ENCODE measurements at regions not wholly inside any gene's neighbourhood (a gene's known extent, or its start where the extent isn't known, plus 50 kb on each side); places are given as distances from the start of the nearest gene placed in this dataset.

DNA sequence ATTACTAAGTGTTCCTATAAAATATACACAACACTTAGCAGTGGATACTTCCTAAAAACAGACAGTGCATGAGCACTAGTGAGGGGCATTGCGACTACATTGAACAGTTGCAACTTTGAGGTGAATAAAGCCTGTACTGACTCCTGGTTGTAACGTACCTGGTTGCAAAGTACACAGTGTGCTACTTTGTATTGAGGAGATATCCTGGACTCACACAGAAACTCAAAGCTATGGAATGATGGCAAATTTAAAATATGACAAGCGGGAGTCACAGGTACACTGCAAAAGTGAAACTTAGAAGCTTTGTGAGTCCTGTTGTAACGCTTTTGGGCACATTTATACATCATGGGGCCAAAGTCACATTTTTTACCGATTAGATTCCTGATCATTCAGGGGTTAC lies 55.6 kb upstream of the HLA-A start:
- POLR2A ChIA-PET: no interaction called here
- no peak overlapping the region for H3K27ac ChIP-seq (ENCODE audit: low read depth in 2 of 2, low read length in 1 of 2)
- no peaks in the 10 kb centered on the region for H4K20me1 ChIP-seq (ENCODE audit: insufficient read depth)
- H3K9me3 ChIP-seq: no peaks in the 10 kb centered on the region
- no peaks in the 10 kb centered on the region for H3F3A ChIP-seq (replicated peaks; ENCODE audit: insufficient read depth)
- no peak for DNase-seq
- no peak overlapping the region for H3K9ac ChIP-seq
- no peaks in the 10 kb centered on the region for H3K79me2 ChIP-seq (ENCODE audit: insufficient read depth)
- H2AFZ ChIP-seq (ENCODE audit: low read depth): no peak overlapping the region
- H3K36me3 ChIP-seq (replicated peaks in 1 of 2; ENCODE audit: control insufficient read depth in 1 of 2, insufficient read depth in 2 of 2, low read length in 1 of 2): no peaks in the 10 kb centered on the region
- no peaks in the 10 kb centered on the region for H3K9me2 ChIP-seq
- CTCF ChIA-PET: no interaction called here
- H3K4me1 ChIP-seq (ENCODE audit: control insufficient read depth in 1 of 2, insufficient read depth in 2 of 2, low read depth in 1 of 2, low read length in 1 of 2): no peaks in the 10 kb centered on the region; a peak in 1 of 4 replicates
- H3K4me3 ChIP-seq (ENCODE audit: low read depth in 2 of 2, low read length in 1 of 2): no peak overlapping the region
- TF ChIP-seq JUND (IDR thresholded peaks at IDR 0.05) (no peak), MXI1 (IDR thresholded peaks at IDR 0.05; ENCODE audit: low read depth, low read length) (no peak), ELF1 (IDR thresholded peaks at IDR 0.05) (no peak), IRF3 (IDR thresholded peaks at IDR 0.05; ENCODE audit: low read depth, low read length) (no peak), GABPA (IDR thresholded peaks at IDR 0.05; ENCODE audit: low read depth) (no peak)
- 43% methylated on average over 5 of the region's 5 CpGs for WGBS (ENCODE audit: low lambda C conversion rate)
- H3K4me2 ChIP-seq: no peak overlapping the region
- no peaks in the 10 kb centered on the region for H3K27me3 ChIP-seq (ENCODE audit: insufficient read depth)

DNA sequence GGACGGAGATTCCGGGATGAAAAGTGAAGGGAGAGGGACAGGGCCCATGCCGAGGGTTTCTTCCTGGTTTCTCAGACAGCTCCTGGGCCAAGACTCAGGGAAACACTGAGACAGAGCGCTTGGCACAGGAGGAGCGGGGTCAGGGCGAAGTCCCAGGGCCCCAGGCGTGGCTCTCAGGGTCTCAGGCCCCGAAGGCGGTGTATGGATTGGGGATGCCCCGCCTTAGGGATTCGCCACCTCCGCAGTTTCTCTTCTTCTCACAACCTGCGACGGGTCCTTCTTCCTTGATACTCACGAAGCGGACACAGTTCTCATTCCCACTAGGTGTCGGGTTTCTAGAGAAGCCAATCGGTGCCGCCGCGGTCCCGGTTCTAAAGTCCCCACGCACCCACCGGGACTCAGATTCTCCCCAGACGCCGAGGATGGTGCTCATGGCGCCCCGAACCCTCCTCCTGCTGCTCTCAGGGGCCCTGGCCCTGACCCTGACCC lies 55.0 kb upstream of the HLA-A start:
- Histone ChIP-seq H3K79me2 (ENCODE audit: insufficient read depth) (no peaks in the 10 kb centered on the region), H3F3A (replicated peaks; ENCODE audit: insufficient read depth) (no peaks in the 10 kb centered on the region), H3K9me3 (no peaks in the 10 kb centered on the region), H3K9me2 (no peaks in the 10 kb centered on the region), H3K4me1 (ENCODE audit: control insufficient read depth in 1 of 2, insufficient read depth in 2 of 2, low read depth in 1 of 2, low read length in 1 of 2) (no peaks in the 10 kb centered on the region; a peak in 1 of 4 replicates), H3K4me2 (no peak overlapping the region), H3K27me3 (ENCODE audit: insufficient read depth) (no peaks in the 10 kb centered on the region), H3K27ac (ENCODE audit: low read depth in 2 of 2, low read length in 1 of 2) (no peak overlapping the region), H3K4me3 (ENCODE audit: low read depth in 2 of 2, low read length in 1 of 2) (peak overlapping the region in 1 of 2 experiments; percentile 46; a peak in 2 of 4 replicates), H2AFZ (ENCODE audit: low read depth) (no peak overlapping the region), H3K36me3 (replicated peaks in 1 of 2; ENCODE audit: control insufficient read depth in 1 of 2, insufficient read depth in 2 of 2, low read length in 1 of 2) (no peaks in the 10 kb centered on the region), H4K20me1 (ENCODE audit: insufficient read depth) (no peaks in the 10 kb centered on the region), H3K9ac (no peak overlapping the region)
- CTCF ChIA-PET: no interaction called here
- 56% methylated on average over 3 of the region's 28 CpGs for WGBS (ENCODE audit: low lambda C conversion rate)
- TF ChIP-seq FOSL2 (IDR thresholded peaks at IDR 0.05; ENCODE audit: borderline replicate concordance, low read depth) (no peak), MXI1 (IDR thresholded peaks at IDR 0.05; ENCODE audit: low read depth, low read length) (no peak), RAD21 (IDR thresholded peaks at IDR 0.05; ENCODE audit: low read length) (no peak), RFX5 (IDR thresholded peaks at IDR 0.05; ENCODE audit: low read length) (peak; percentile 42; the same call in 1 of the 2 replicates), MEF2A (IDR thresholded peaks at IDR 0.05; ENCODE audit: borderline replicate concordance, low read depth) (no peak)
- DNase-seq: no peak
- POLR2A ChIA-PET: no interaction called here

DNA sequence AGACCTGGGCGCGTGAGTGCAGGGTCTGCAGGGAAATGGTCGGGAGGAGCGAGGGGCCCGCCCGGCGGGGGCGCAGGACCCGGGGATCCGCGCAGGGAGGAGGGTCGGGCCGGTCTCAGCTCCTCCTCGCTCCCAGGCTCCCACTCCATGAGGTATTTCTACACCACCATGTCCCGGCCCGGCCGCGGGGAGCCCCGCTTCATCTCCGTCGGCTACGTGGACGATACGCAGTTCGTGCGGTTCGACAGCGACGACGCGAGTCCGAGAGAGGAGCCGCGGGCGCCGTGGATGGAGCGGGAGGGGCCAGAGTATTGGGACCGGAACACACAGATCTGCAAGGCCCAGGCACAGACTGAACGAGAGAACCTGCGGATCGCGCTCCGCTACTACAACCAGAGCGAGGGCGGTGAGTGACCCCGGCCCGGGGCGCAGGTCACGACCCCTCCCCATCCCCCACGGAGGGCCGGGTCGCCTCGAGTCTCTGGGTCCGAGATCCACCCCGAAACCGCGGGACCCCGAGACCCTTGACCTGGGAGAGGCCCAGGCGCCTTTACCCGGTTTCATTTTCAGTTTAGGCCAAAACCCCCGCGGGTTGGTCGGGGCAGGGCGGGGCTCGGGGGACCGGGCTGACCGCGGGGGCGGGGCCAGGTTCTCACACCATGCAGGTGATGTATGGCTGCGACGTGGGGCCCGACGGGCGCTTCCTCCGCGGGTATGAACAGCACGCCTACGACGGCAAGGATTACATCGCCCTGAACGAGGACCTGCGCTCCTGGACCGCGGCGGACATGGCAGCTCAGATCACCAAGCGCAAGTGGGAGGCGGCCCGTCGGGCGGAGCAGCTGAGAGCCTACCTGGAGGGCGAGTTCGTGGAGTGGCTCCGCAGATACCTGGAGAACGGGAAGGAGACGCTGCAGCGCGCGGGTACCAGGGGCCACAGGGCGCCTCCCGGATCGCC lies 54.2 kb upstream of the HLA-A start:
- no peaks in the 10 kb centered on the region; a peak in 1 of 4 replicates for H3K4me1 ChIP-seq (ENCODE audit: control insufficient read depth in 1 of 2, insufficient read depth in 2 of 2, low read depth in 1 of 2, low read length in 1 of 2)
- H3K4me3 ChIP-seq (ENCODE audit: low read depth in 2 of 2, low read length in 1 of 2): peak overlapping the region in 1 of 2 experiments; percentile 46; a peak in 2 of 4 replicates
- no peak overlapping the region for H3K9ac ChIP-seq
- H4K20me1 ChIP-seq (ENCODE audit: insufficient read depth): no peaks in the 10 kb centered on the region
- H3K36me3 ChIP-seq (replicated peaks in 1 of 2; ENCODE audit: control insufficient read depth in 1 of 2, insufficient read depth in 2 of 2, low read length in 1 of 2): no peaks in the 10 kb centered on the region
- ChIA-PET POLR2A (no interaction called here), CTCF (no interaction called here)
- no peaks in the 10 kb centered on the region for H3K9me3 ChIP-seq
- no peaks in the 10 kb centered on the region for H3K79me2 ChIP-seq (ENCODE audit: insufficient read depth)
- no peaks in the 10 kb centered on the region for H3K9me2 ChIP-seq
- H3K27ac ChIP-seq (ENCODE audit: low read depth in 2 of 2, low read length in 1 of 2): no peak overlapping the region
- no peaks in the 10 kb centered on the region for H3K27me3 ChIP-seq (ENCODE audit: insufficient read depth)
- H2AFZ ChIP-seq (ENCODE audit: low read depth): no peak overlapping the region
- H3K4me2 ChIP-seq: no peak overlapping the region
- 47% methylated on average over 11 of the region's 101 CpGs for WGBS (ENCODE audit: low lambda C conversion rate)
- no peaks in the 10 kb centered on the region for H3F3A ChIP-seq (replicated peaks; ENCODE audit: insufficient read depth)
- peak; percentile 27 for DNase-seq
- TF ChIP-seq, protein P1, sequence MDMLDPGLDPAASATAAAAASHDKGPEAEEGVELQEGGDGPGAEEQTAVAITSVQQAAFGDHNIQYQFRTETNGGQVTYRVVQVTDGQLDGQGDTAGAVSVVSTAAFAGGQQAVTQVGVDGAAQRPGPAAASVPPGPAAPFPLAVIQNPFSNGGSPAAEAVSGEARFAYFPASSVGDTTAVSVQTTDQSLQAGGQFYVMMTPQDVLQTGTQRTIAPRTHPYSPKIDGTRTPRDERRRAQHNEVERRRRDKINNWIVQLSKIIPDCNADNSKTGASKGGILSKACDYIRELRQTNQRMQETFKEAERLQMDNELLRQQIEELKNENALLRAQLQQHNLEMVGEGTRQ (IDR thresholded peaks at IDR 0.05; ENCODE audit: borderline replicate concordance, low read depth, low read length): no peak
- no peak for TF ChIP-seq NRF1 (IDR thresholded peaks at IDR 0.05; ENCODE audit: low read depth, low read length)
- TF ChIP-seq, protein P2, sequence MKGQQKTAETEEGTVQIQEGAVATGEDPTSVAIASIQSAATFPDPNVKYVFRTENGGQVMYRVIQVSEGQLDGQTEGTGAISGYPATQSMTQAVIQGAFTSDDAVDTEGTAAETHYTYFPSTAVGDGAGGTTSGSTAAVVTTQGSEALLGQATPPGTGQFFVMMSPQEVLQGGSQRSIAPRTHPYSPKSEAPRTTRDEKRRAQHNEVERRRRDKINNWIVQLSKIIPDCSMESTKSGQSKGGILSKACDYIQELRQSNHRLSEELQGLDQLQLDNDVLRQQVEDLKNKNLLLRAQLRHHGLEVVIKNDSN (IDR thresholded peaks at IDR 0.05; ENCODE audit: borderline replicate concordance, low read depth): no peak
- TF ChIP-seq, protein P3, sequence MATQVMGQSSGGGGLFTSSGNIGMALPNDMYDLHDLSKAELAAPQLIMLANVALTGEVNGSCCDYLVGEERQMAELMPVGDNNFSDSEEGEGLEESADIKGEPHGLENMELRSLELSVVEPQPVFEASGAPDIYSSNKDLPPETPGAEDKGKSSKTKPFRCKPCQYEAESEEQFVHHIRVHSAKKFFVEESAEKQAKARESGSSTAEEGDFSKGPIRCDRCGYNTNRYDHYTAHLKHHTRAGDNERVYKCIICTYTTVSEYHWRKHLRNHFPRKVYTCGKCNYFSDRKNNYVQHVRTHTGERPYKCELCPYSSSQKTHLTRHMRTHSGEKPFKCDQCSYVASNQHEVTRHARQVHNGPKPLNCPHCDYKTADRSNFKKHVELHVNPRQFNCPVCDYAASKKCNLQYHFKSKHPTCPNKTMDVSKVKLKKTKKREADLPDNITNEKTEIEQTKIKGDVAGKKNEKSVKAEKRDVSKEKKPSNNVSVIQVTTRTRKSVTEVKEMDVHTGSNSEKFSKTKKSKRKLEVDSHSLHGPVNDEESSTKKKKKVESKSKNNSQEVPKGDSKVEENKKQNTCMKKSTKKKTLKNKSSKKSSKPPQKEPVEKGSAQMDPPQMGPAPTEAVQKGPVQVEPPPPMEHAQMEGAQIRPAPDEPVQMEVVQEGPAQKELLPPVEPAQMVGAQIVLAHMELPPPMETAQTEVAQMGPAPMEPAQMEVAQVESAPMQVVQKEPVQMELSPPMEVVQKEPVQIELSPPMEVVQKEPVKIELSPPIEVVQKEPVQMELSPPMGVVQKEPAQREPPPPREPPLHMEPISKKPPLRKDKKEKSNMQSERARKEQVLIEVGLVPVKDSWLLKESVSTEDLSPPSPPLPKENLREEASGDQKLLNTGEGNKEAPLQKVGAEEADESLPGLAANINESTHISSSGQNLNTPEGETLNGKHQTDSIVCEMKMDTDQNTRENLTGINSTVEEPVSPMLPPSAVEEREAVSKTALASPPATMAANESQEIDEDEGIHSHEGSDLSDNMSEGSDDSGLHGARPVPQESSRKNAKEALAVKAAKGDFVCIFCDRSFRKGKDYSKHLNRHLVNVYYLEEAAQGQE (IDR thresholded peaks at IDR 0.05; ENCODE audit: low read depth, low read length): no peak
- no peak for TF ChIP-seq SMC3 (IDR thresholded peaks at IDR 0.05; ENCODE audit: low read depth, low read length)
- no peak for TF ChIP-seq RFX5 (IDR thresholded peaks at IDR 0.05; ENCODE audit: low read length)
